ENCODE measurements at regions not wholly inside any gene's neighbourhood (a gene's known extent, or its start where the extent isn't known, plus 50 kb on each side); places are given as distances from the start of the nearest gene placed in this dataset.
"Not testable (repeated sequence)": the region's sequence is repeated elsewhere in the genome, so short reads cannot be mapped to it uniquely, and the experiment has no call there.

DNA sequence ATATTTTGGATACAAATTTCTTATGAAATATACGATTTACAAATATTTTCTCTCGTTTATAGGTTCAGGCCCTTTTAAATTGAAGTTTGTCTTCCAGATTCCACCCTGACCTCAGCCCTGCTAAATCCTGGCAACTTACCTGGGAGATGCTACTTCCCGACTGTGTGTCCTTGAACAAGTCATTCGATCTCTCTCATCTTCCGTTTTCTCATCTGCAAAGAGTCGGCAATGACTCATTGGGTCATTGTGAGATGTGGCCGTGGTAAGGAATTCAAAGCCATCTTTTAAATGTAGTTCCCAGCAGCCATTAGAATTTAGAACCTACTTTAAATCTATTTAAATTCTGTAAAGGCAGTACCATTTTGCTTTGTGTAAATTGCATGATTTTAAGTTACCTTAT lies 72.5 kb downstream of the LHX2 start:
- no peak for DNase-seq

GRCh38 chr9:124087226-124087625 lies 75.7 kb downstream of the LHX2 start:
- DNase-seq = no peak

DNA sequence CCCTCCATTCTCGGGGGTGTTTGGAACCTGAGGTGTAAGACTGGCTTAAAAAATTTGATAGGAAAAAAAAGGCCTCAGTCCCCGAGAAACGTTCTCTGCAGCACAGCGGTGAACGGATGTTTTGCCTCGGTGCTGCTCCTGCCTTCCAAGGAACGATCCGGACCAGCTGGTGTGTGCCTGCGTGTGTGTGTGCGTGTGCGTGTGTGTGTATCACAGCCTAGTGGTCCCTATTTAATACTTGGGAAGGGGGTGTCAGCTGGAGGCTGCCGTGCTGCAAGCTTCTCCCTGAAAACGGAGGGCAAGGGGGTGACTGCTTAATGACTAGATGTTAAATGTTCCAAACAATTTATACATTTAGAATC lies 76.9 kb downstream of the LHX2 start:
- DNase-seq = no peak

DNA sequence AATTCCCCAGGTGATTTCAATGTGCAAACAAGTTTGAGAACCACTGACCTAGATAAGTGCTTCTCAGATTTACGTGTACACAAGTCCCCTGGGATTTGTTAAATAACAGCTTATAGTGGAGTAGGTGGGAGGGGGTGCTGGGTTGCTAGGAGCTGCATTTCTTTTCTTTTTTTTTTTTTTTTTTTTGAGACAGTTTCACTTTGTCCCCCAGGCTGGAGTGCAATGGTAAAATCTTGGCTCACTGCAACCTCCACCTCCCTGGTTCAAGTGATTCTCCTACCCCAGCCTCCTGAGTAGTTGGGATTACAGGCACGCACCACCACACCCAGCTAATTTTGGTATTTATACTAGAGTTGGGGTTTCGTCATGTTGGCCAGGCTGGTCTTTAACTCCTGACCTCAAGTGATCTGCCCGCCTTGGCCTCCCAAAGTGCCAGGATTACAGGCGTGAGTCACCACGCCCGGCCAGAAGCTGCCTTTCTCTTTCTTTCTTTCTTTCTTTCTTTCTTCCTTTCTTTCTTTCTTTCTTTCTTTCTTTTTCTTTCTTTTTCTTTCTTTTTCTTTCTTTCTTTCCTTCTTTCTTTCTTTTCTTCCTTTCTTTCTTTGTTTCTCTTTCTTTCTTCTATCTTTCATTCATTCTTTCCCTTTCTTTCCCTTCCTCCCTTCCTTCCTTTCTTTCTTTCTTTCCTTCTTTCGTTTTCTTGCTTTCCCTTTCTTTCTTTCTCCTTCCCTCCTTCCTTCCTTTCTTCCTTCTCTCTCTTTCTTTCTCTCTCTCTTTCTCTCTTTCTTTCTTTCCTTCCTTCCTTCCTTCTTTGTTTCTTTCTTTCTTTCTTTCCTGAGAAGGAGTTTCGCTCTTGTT lies 78.3 kb downstream of the LHX2 start:
- DNase-seq = not testable (repeated sequence)

GRCh38 chr9:124098141-124098905 lies 86.8 kb downstream of the LHX2 start:
- no peak for DNase-seq

DNA sequence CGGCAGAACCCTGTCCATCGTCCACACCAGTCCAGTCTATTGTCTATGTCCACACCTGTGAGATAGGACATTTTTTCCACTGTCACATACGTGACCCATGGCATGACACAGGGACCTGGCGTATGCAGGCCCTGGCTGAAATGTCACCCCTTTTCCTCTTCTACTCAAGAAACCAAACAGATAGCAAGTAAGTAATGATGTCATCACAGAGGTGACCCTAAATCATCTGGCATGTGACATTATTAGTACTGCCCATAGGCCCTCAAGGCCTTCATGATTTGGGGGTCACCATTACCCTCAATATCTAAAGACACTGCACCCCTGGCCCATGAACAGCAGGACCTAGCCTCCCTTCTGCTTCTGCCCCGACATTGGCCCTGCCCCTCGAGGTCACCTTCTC lies 88.3 kb downstream of the LHX2 start:
- no peak for DNase-seq

GRCh38 chr9:124101215-124101968 lies 89.8 kb downstream of the LHX2 start:
- DNase-seq = no peak

DNA sequence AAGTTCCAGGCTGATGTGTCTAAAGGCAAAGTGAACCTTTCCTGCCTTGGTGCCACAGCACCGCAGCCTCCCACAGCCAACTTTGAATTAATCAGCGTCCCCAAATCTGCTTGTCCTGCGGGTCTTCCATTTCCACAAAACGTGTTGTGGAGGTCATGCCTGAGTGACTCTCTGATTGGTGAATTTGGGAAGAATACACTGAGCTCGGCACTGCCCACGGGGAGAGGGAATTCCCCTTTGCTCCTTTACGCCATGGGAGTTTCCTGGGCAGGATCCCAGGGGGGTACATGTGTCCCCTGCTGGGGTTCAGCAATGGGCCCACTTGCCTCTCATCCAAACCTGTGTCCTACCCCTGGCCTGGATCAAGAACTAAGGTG lies 90.4 kb downstream of the LHX2 start:
- DNase-seq = no peak

- DNase-seq = no peak
Observed at GRCh38 chr9:124102363-124102762, 90.8 kb downstream of the LHX2 start.

DNA sequence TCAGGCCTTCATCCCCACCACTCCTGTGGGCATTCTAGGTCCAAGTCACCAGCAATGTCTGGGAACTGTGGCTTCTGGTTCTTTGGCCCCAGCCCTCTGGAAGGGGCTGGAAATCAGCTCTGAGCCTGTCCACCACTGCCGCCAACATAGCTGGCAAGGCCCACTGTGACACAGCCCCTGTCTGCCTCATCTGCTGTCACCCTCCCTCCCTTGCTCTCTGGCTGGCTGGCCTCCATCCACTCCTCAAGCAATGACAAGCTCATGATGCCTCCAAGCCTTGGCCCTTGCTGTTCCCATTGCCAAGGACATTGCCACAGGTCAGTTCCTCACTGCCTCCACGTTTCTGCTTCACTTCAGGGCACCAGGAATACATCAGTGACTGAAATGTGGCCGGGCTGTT lies 93.7 kb downstream of the LHX2 start:
- no peak for DNase-seq

- DNase-seq = no peak
Observed at GRCh38 chr9:124108216-124108615, 96.6 kb downstream of the LHX2 start.

- peak; percentile 61 for DNase-seq
Observed at GRCh38 chr9:124110307-124110915, 98.8 kb downstream of the LHX2 start.

DNA sequence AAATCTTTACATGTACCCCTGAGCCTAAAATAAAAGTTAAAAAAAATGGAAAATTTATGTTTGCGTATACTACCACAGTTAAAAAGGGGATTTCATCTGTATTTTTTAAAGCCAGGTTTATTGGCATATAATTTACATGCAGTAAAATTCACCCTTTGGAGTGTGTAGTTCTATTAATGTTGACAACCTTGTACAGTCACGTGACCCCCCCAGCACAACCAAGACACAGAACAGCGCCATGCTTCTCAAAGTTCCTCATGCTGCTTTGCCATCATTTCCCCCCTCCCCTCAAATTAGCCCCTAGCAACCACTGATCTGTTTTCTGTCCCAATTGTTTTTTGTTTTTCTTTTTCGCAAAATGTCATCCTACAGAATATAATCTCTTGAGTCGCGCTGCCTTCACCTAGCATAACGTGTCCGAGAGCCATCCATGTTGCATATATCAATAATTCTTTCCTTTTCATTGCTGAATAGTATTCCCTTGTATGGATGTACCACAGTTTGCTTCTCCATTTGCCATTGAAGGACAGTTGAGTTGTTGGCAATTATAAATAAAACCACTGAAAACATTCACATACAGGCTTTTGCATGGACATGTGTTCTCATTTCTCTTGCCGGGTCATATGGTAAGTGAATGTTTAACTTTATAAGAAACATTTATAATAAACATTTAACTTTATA lies 105.3 kb downstream of the LHX2 start:
- DNase-seq = no peak

GRCh38 chr9:124118894-124119293 lies 107.3 kb downstream of the LHX2 start:
- no peak for DNase-seq

DNA sequence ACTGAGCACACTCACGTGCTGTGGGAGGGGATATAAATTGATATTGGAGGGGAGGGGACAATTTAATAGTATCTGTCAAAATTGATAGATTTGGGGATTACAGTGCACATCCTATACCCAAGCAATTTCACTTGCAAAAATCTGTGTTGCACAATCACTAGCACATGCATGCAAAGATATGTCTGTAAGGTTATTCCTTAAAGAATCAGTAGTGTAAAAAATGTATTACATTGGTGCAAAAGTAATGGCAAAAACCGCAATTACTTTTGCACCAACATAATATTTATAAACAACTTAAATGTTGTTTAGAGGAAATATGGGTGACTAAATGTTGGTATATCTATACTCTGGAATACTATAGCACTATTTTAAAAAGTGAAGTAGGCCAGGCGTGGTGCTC lies 108.7 kb downstream of the LHX2 start:
- DNase-seq = no peak

GRCh38 chr9:124121725-124122124 lies 110.2 kb downstream of the LHX2 start:
- DNase-seq = no peak

DNA sequence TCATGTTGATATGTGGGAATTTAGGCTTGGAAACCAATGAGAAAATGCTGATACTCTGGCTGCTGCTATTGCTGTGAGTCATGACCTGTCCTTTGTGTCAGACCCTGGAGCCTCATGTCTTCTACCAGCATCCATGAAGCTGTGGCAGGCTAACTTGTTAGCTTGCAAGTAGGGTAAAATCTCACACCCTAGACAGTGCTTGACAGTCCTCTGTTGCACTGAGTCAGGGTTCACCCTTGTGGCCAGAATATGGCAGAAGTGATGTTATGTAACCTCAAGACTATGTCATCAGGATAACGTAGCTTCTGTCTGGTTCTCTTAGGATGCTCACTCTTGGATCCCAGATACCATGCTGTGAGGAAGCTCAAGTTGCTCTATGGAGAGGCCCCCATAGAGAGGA lies 110.8 kb downstream of the LHX2 start:
- DNase-seq = no peak

DNA sequence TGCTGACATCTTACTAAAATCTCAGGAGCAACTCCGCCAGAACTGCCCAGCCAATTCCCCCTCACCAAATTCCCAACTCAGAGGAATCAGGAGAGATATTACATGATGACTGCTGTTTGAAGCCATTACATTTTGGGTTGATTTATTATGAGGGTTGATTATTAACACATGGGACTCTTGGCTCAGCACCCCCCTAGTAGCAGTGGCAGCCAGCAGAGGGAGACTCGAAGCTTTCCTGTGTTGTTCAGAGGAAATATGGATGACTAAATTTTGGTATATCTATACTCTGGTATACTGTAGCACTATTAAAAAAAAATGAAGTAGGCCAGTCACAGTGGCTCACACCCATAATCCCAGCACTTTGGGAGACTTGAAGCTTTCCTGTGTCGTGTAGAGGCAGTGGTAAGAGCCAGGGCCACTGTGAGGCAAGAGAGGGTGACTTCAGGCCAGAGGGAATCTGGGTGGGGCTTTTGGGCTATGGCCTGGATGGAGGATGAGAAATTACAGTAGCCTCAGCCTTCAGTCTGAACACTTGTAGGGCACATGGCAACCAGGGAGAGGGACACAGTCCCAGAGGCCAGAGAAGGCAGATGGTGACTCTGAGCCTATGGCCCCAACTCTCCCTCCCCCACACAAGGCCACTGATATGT lies 111.4 kb downstream of the LHX2 start:
- DNase-seq = no peak

- not testable (repeated sequence) for DNase-seq
Observed at GRCh38 chr9:124123621-124124020, 112.1 kb downstream of the LHX2 start.

- DNase-seq = no peak
Observed at GRCh38 chr9:124124729-124125650, 113.4 kb downstream of the LHX2 start.

- no peak for DNase-seq
Observed at GRCh38 chr9:124125651-124125977, 114.0 kb downstream of the LHX2 start.

Data from right kidney (tissue), 1 donor.